NCI-H2196 treated with DMSO at 0.1 percent for 48 hours (cell line): ENCODE measurements at regions not wholly inside any gene's neighbourhood (a gene's known extent, or its start where the extent isn't known, plus 50 kb on each side); places are given as distances from the start of the nearest gene placed in this dataset.
"Not testable (repeated sequence)": the region's sequence is repeated elsewhere in the genome, so short reads cannot be mapped to it uniquely, and the experiment has no call there.

ENCODE experiments used
- DNase-seq: peaks from one replicate; lab custom pipeline; 2025; ENCODE audit not compliant: unreplicated experiment; lab: John Stamatoyannopoulos, UW

DNA sequence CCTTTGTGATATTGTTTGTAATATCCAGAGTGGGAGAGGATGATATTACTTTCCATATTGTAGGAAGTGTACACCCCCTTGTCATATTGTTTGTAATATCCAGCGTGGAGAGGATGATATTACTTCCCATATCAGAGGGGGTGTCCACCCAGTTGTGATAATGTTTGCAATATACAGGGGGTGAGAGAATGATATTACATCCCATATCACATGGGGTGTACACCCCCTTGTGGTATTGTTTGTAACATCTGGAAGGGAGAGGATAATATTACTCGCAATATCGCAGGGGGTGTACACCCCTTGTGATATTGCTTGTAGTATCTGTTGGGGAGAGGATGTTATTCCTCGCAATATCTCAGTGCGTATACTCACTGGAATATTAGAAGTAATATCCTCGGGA is 61.5 kb downstream of the PRSS23 start:
- no peak for DNase-seq

DNA sequence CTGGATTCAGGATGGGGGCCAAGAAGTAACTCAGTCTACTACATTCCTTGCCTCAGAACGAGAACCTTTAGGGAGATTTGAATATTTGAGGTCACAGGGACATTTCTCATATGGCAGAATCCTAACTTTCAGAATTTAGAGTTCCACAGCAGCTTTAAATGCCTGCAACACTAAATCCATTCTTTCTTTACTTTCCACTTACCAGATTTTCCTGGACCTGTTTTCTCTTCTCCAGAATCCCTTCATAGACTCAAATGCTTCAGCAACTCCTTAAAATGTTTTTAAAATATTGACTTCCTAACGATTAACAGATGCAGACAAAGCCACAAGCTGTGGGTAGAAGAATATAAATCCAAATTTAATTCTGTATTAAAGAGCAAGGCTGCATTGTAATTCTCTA is 63.1 kb downstream of the PRSS23 start:
- DNase-seq, result no peak

DNA sequence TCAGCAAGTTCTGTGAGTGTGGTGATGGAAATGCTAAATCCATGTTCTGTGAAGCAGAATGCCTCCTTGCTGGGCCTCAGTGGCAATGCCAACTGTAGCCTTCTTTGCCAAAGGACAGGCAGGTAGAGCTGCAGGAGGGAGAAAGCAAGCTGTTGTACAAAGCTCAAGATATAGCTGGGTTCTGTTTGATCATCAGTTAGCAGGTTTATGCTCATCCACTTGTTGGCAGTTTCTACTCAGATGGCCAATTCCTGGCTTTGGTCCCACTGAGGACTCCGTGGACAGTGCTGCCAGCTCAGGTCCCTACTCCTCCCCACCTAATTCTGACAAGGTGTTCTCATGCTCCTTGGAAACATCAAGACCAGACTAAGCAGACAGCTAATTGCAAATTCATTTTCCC is 65.1 kb downstream of the PRSS23 start:
- DNase-seq, result no peak

DNA sequence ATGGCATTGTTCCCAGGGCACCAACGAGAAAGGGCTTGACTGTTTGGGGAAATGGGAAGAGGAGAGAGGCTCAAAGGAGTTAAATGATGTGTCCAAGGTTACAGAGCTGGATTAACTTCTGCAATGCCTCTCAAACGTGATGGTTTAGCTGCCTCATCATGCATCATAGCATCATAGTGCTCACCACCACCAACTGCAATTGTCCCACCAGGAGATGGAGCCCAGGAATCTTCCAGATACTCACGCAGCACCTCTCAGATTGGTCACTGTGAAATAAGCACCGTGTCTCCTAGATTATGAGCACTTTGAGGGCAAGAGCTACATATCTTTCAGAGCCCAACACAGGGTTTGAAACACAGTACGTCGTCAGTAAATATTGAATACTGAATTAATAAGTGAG is 69.2 kb downstream of the PRSS23 start:
- DNase-seq, result no peak

DNA sequence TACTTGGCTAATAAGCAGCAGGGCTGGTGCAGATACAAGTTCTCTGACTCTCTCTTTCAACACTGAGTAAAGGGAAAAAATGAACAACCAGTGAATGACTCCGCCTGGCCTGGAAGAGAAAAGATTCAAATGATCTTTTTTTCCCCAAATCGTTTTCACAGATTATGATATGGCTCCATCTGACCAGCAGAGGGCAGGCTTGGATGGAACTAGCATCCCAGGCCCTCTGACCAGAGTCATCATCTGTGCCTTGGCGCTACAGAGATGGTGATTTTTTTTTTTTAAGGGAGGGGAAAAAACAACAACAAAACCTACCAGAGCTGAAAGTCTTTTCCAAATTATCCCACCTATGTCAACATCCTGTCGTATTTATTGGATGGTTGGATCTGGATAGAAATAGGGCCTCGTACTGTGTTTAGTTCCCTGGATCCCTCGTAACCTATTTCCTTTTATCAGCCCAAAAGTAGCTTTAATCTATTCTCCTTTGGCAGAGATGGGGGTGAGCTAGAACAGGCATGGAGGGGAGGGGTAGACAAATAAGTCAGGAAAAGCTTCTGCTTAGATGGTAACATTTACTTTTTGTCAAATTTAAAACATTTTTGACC is 69.7 kb downstream of the PRSS23 start:
- DNase-seq, result peak; percentile 18

DNA sequence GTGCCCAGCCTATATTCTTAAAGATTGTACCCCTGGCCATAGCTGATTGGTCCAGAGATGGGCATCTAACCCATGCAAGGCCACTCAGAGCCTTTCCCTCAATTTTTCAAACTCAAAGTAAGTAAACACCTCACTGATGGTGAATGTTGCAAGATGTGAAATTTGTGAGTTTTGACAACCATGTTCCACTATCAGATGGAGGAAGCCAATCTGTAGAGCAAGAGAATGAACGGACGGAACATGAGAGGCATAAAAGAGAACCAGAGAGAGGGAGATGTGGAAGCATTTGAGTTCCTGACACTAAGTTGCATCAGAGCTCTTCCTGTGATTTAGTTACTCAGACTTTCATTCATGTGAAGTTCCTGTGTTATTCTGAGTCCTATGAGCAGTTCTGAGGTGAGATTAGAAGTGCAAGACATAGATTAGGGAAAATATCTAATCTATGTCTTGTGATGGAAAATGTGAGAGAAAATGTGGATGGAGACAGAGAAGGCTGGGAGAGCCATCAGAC is 73.3 kb downstream of the PRSS23 start:
- DNase-seq, result no peak

DNA sequence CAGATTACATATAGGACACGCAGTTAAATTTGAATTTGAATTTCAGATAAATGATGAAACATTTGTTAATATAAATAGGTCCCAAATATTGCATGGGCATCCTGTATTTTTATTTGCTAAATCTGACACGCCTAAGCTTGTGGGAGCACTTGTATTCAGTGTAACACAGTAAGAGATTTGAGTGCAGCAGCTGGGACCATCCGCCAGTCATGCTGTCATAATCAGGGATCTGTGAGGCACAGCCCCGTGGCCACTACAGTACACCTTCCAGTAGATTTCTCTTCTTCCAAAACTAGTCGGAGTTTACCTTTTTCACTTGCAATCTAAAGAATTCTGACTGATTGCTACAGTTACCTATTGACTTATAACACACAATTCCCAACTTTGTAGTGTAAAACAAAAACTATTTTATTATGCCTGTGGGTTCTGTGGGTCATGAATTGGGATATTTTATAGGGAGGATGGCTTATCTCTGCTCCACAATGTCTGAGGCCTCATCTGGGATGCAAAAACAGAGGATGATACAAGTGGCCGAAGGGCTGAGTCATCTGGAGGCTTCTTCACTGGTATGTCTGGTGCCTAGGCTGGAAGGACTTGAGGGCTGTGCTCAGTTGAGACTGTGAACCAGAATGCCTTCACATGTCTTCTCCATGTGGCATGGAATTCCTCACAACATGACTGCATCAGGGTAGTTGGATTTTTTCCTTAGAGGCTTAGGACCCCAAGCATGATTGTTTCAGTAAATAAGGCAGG is 74.1 kb downstream of the PRSS23 start:
- no peak for DNase-seq

DNA sequence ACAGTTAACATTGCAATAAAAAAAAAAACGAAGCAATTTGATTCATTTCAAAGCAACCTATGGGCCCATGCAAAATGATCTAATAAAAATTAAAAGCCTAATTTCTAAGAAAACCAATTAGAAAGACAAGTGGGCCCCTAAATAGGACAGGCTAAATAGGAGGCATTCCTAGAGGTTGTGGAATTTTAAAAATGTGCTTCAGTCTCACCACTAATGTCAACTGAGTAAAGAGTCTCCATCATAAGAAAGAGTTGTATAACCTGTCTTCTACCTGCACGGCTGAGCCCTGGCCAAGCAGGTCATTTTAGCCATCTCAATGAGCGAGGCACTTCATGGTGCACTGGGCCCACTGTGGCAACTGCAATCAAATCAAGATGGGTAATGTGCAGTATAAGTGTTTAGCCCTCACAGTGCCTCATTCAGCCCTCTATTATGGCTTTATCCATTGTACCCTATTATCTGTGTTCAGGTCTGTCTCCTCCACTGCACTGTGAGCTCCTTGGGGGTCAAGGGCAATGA is 76.4 kb downstream of the PRSS23 start:
- DNase-seq, result no peak

DNA sequence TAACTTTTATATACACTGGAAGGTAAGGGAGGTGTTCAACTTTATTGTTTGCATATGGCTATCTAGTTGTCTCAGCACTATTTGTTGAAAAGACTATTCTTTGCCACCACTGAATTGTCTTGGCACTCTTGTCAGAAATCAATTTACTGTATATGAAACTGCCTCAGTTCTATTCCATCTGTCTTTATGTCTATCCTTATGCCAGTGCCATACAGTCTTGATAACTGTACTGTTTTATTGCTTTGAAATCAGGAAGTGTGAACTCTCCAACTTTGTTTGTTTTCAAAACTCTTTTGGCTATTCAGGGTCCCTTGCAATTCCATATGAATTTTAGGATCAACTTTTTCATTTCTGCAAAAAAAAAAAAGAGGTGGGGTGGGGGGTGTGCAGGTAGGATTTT is 77.2 kb downstream of the PRSS23 start:
- no peak for DNase-seq

DNA sequence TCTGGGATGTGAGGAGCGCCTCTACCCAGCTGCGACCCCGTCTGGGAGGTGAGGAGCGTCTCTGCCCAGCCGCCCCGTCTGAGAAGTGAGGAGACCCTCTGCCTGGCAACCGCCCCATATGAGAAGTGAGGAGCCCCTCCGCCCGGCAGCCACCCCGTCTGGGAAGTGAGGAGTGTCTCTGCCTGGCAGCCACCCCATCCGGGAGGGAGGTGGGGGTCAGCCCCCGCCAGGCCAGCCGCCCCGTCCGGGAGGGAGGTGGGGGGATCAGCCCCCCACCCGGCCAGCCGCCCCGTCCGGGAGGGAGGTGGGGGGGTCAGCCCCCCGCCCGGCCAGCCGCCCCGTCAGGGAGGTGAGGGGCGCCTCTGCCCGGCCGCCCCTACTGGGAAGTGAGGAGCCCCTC is 76.0 kb downstream of the FZD4 start:
- not testable (repeated sequence) for DNase-seq

DNA sequence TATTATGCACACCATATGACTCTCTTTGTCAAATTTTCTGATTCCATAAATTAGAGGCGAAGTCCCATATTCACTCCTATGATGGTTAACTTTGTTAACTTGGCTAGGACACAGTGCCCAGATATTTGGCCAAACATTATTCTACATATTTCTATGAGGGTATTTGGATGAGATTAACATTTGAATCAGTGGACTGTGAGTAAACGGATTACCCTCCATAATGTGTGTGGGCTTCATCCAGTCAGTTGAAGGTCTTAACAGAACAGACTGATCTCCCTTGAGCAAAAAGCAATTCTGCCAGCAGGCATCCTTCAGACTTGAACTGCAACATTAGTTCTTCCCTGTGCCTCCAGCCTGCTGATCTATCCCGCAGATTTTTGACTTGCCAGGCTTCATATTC is 69.9 kb downstream of the FZD4 start:
- DNase-seq, result no peak

DNA sequence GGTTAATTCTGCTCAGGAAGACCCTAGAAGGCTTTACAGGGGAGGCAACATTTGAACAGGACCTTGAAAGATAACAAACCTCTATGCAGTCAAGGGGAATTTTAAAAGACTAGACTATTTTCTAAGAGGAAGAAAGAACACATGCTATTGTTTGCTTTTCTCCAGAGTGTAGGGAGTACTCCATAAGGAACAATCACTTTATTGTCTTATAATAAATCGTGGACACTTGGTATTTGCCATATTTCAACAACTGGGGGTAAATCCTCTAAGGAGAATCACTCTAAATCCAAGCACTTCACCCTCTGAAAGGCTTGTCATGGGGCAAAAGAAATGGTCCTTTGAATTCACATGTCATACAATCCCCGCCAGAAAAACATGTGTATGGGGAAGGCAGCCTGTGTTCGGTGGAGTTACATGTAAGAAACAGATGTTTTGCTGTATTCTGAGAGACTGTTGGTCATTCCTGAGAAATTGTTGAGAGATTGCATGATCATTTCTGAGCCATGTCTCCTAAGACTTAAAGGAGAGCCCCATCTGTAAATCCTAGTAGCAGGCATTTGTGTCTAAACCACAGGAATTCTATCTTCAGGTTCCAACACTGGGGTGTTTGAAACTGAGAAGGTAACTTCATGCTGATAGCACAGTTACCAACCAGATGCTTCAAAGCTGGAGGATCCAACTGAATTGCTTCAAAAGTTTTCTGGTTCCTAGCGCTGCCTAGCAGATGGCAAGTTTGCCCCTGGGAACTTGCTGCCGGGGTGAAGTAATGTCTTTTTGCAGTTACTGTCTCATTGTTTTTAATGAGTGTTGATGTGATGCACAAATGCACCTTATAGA is 66.8 kb downstream of the FZD4 start:
- DNase-seq, result no peak

DNA sequence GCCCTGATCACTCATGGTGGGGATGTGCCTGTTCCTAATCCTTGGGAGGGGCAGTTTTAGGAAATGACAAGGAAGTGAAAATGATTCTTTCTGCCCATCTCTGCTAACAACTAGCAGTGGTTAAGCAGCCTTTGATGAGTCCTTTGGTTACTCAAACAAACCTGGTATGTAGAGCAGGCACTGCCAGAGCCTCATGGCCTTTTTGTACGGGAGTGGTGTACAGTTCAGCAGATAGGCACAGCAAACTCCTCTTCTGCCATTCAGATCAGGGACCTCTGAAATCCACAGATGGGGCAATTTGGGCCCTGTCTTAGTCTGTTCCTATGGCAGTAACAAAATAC is 66.2 kb downstream of the FZD4 start:
- DNase-seq, result no peak

DNA sequence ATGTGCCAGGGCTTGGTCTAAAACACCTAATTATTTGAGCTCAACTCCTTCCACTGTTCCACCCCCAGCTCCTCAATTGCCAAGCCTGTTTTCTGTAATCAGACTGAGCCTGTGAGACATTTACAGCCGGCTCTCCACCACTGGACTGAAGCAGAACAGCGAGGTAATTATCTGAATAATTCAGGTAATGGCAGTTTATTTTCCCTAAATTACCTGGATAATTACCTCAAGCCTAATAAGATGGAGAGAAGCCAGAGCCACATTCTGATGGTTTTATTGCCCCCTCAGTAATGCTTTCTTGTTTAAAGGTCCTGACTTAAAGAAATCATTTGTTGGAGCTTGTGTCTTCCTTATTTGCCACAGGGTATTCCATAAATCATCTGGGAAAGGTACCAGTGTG is 64.2 kb downstream of the FZD4 start:
- DNase-seq, result no peak

DNA sequence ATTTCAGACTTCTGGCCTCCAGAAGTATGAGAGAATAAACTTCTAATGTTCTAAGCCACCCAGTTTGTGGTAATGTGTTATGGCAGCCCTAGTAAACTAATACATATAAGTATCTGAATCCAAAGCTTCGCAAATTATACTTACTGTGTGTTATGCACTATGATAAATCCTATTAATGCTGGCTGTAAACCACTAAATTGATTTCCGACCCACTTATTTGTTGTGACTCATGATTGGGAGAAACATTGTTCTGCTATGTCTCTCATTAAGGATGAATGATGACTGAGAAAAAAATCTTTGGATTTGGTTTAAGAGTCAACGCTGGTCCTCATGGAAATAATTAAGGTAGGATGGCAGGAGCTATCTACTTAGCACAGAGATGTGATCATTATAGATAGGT is 62.0 kb downstream of the FZD4 start:
- DNase-seq, result no peak
